ENCODE measurements at regions not wholly inside any gene's neighbourhood (a gene's known extent, or its start where the extent isn't known, plus 50 kb on each side); places are given as distances from the start of the nearest gene placed in this dataset.

GRCh38 chr2:71799013-71799575 is 345.7 kb downstream of the DYSF start:
- TF ChIP-seq CTCF (IDR thresholded peaks at IDR 0.05) (no peak), POLR2A (IDR thresholded peaks at IDR 0.05) (no peak)
